ENCODE measurements at regions not wholly inside any gene's neighbourhood (a gene's known extent, or its start where the extent isn't known, plus 50 kb on each side); places are given as distances from the start of the nearest gene placed in this dataset.

- Histone ChIP-seq H3K9me3 (no peaks in the 10 kb centered on the region), H3K27ac (no peak overlapping the region), H3K4me3 (no peak overlapping the region), H3K36me3 (no peaks in the 10 kb centered on the region), H3K4me1 (no peaks in the 10 kb centered on the region), H3K27me3 (no peaks in the 10 kb centered on the region)
- WGBS, 2 donors: 53 to 74% methylated on average over 1 of the region's 1 CpG
- no peak for DNase-seq
- intact Hi-C loops (cut with DNase I): no loop called here
- TF ChIP-seq EP300 (IDR thresholded peaks at IDR 0.05) (no peak), POLR2A (IDR thresholded peaks at IDR 0.05) (no peak), POLR2AphosphoS5 (IDR thresholded peaks at IDR 0.05) (no peak), CTCF (IDR thresholded peaks at IDR 0.05) (no peak)
These were observed 1020.9 kb downstream of the GATA3 start for GRCh38 chr10:9075420-9075819.

- 69 to 82% methylated on average over 2 of the region's 2 CpGs for WGBS, 2 donors
- Histone ChIP-seq H3K27ac (no peak overlapping the region), H3K27me3 (no peaks in the 10 kb centered on the region), H3K4me1 (no peaks in the 10 kb centered on the region), H3K9me3 (no peaks in the 10 kb centered on the region), H3K4me3 (no peak overlapping the region), H3K36me3 (no peaks in the 10 kb centered on the region)
- intact Hi-C loops (cut with DNase I): no loop called here
- no peak for DNase-seq
- no peak for TF ChIP-seq POLR2A (IDR thresholded peaks at IDR 0.05)
- no peak for TF ChIP-seq POLR2AphosphoS5 (IDR thresholded peaks at IDR 0.05)
- TF ChIP-seq EP300 (IDR thresholded peaks at IDR 0.05): no peak
- TF ChIP-seq CTCF (IDR thresholded peaks at IDR 0.05): no peak
These were observed 1021.6 kb downstream of the GATA3 start for GRCh38 chr10:9076066-9076465.

GRCh38 chr10:9081253-9081652, 1026.8 kb downstream of the GATA3 start:
- no peak for TF ChIP-seq POLR2AphosphoS5 (IDR thresholded peaks at IDR 0.05)
- TF ChIP-seq EP300 (IDR thresholded peaks at IDR 0.05): no peak
- TF ChIP-seq CTCF (IDR thresholded peaks at IDR 0.05): no peak
- TF ChIP-seq POLR2A (IDR thresholded peaks at IDR 0.05): no peak
- H3K4me3 ChIP-seq: no peak overlapping the region
- no peak for DNase-seq
- intact Hi-C loops (cut with DNase I): no loop called here
- H3K9me3 ChIP-seq: no peaks in the 10 kb centered on the region
- no peaks in the 10 kb centered on the region for H3K4me1 ChIP-seq
- no peak overlapping the region for H3K27ac ChIP-seq
- 62 to 80% methylated on average over 2 of the region's 2 CpGs for WGBS, 2 donors
- no peaks in the 10 kb centered on the region for H3K27me3 ChIP-seq
- no peaks in the 10 kb centered on the region for H3K36me3 ChIP-seq

- H3K36me3 ChIP-seq: no peaks in the 10 kb centered on the region
- H3K27ac ChIP-seq: no peak overlapping the region
- WGBS, 2 donors: 26 to 47% methylated on average over 2 of the region's 2 CpGs
- DNase-seq: no peak
- no peaks in the 10 kb centered on the region for H3K27me3 ChIP-seq
- H3K9me3 ChIP-seq: no peaks in the 10 kb centered on the region
- no peaks in the 10 kb centered on the region for H3K4me1 ChIP-seq
- TF ChIP-seq POLR2A (IDR thresholded peaks at IDR 0.05): no peak
- no peak for TF ChIP-seq CTCF (IDR thresholded peaks at IDR 0.05)
- no peak for TF ChIP-seq POLR2AphosphoS5 (IDR thresholded peaks at IDR 0.05)
- no peak for TF ChIP-seq EP300 (IDR thresholded peaks at IDR 0.05)
- H3K4me3 ChIP-seq: no peak overlapping the region
- intact Hi-C loops (cut with DNase I): no loop called here
These were observed 1027.5 kb downstream of the GATA3 start for GRCh38 chr10:9081961-9082360.

GRCh38 chr10:9091530-9092093, 1037.1 kb downstream of the GATA3 start:
- no peak for DNase-seq
- Histone ChIP-seq H3K27me3 (no peaks in the 10 kb centered on the region), H3K9me3 (peaks cover 0 to 3% (median 0%) of the 10 kb centered on the region in 4 donors), H3K27ac (no peak overlapping the region), H3K4me1 (no peaks in the 10 kb centered on the region), H3K36me3 (no peaks in the 10 kb centered on the region), H3K4me3 (no peak overlapping the region)
- intact Hi-C loops (cut with DNase I): no loop called here
- WGBS, 2 donors: 73 to 77% methylated on average over 3 of the region's 3 CpGs
- TF ChIP-seq POLR2AphosphoS5 (IDR thresholded peaks at IDR 0.05): no peak
- TF ChIP-seq CTCF (IDR thresholded peaks at IDR 0.05): no peak
- no peak for TF ChIP-seq POLR2A (IDR thresholded peaks at IDR 0.05)
- no peak for TF ChIP-seq EP300 (IDR thresholded peaks at IDR 0.05)
